ENCODE measurements at regions not wholly inside any gene's neighbourhood (a gene's known extent, or its start where the extent isn't known, plus 50 kb on each side); places are given as distances from the start of the nearest gene placed in this dataset.

DNA sequence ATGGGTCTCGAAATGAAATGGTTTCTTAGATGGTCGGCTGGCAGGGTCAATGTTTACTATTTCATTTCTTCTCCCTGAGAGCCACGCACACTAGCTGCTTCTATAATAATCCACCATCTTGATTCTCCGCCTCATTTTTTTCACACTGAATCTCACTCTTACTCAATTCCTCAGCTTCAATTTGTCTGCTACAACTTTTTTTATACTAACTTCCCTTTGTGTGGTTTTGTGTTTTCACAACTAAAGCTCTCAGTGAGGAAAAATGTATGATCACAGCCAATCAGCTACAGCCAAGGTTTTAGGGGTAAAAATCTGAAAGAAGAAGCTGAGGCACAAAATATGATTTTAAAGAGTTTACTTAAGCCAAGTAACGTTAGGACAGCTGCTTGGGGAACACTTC is 1309.4 kb downstream of the EPHA7 start:
- TF ChIP-seq GATA2 (IDR thresholded peaks at IDR 0.05; ENCODE audit: low read depth, low read length) (no peak), GATA3 (IDR thresholded peaks at IDR 0.05; ENCODE audit: low read depth, low read length) (no peak)
